ENCODE measurements at regions not wholly inside any gene's neighbourhood (a gene's known extent, or its start where the extent isn't known, plus 50 kb on each side); places are given as distances from the start of the nearest gene placed in this dataset.
A peak's percentile ranks its signal among the peaks of the same experiment; 100 is the strongest.

- DNase-seq (ENCODE audit: low read depth in 2 of 2), result no peak
- no peak overlapping the region for H3K4me3 ChIP-seq (replicated peaks in 1 of 2; ENCODE audit: low read depth in 2 of 2, low read length in 2 of 2)
- TF ChIP-seq CTCF (IDR thresholded peaks at IDR 0.05; ENCODE audit: low read depth, low read length), result no peak
Measured at GRCh38 chr5:163024936-163025335, 412.5 kb upstream of the CCNG1 start.

GRCh38 chr5:163033656-163034055, 403.7 kb upstream of the CCNG1 start:
- TF ChIP-seq CTCF (IDR thresholded peaks at IDR 0.05; ENCODE audit: low read depth, low read length), result no peak
- no peak for DNase-seq (ENCODE audit: low read depth in 2 of 2)
- no peak overlapping the region for H3K4me3 ChIP-seq (replicated peaks in 1 of 2; ENCODE audit: low read depth in 2 of 2, low read length in 2 of 2)

- DNase-seq (ENCODE audit: low read depth in 2 of 2), result no peak
- TF ChIP-seq CTCF (IDR thresholded peaks at IDR 0.05; ENCODE audit: low read depth, low read length), result no peak
- no peak overlapping the region for H3K4me3 ChIP-seq (replicated peaks in 1 of 2; ENCODE audit: low read depth in 2 of 2, low read length in 2 of 2)
Measured at GRCh38 chr5:163041254-163041653, 396.1 kb upstream of the CCNG1 start.

GRCh38 chr5:163079618-163080017, 357.8 kb upstream of the CCNG1 start:
- no peak overlapping the region for H3K4me3 ChIP-seq (replicated peaks in 1 of 2; ENCODE audit: low read depth in 2 of 2, low read length in 2 of 2)
- TF ChIP-seq CTCF (IDR thresholded peaks at IDR 0.05; ENCODE audit: low read depth, low read length), result peak; percentile 19
- peak in 1 of 2 donors; percentile 7 for DNase-seq (ENCODE audit: low read depth in 2 of 2)

GRCh38 chr5:163089230-163089629, 348.2 kb upstream of the CCNG1 start:
- no peak for TF ChIP-seq CTCF (IDR thresholded peaks at IDR 0.05; ENCODE audit: low read depth, low read length)
- no peak for DNase-seq (ENCODE audit: low read depth in 2 of 2)
- H3K4me3 ChIP-seq (replicated peaks in 1 of 2; ENCODE audit: low read depth in 2 of 2, low read length in 2 of 2), result no peak overlapping the region

- no peak overlapping the region for H3K4me3 ChIP-seq (replicated peaks in 1 of 2; ENCODE audit: low read depth in 2 of 2, low read length in 2 of 2)
- no peak for TF ChIP-seq CTCF (IDR thresholded peaks at IDR 0.05; ENCODE audit: low read depth, low read length)
- no peak for DNase-seq (ENCODE audit: low read depth in 2 of 2)
Measured at GRCh38 chr5:163089926-163090325, 347.5 kb upstream of the CCNG1 start.

GRCh38 chr5:163094492-163095180, 342.8 kb upstream of the CCNG1 start:
- no peak for TF ChIP-seq CTCF (IDR thresholded peaks at IDR 0.05; ENCODE audit: low read depth, low read length)
- H3K4me3 ChIP-seq (replicated peaks in 1 of 2; ENCODE audit: low read depth in 2 of 2, low read length in 2 of 2), result no peak overlapping the region
- no peak for DNase-seq (ENCODE audit: low read depth in 2 of 2)

All from cardiac fibroblast (primary cell).